Esophagus muscularis mucosa (tissue), 4 donors: ENCODE measurements at regions not wholly inside any gene's neighbourhood (a gene's known extent, or its start where the extent isn't known, plus 50 kb on each side); places are given as distances from the start of the nearest gene placed in this dataset.

ENCODE experiments used
- DNase-seq: peaks from one replicate; pipeline ENCODE4 v3.0.0-alpha.2; 2017; ENCODE audit errors: extremely low spot score
- H3K27ac ChIP-seq, 4 donors: fragments of 200-600 bp; sonication (generic); replicated peaks in 1 of 4; 1 replicate in 3 of 4; 2 replicates in 1 of 4; pipeline ENCODE4 v1.5.1; 2016 to 2019; ENCODE audit warnings: mild to moderate bottlenecking in 1 of 4
- H3K27me3 ChIP-seq, 4 donors: fragments of 200-600 bp; sonication (generic); one replicate each; pipeline versions ENCODE4 v1.5.1 to v1.6.0; 2016 to 2019
- H3K36me3 ChIP-seq, 4 donors: fragments of 200-600 bp; sonication (generic); one replicate each; pipeline ENCODE4 v1.5.1; 2016 to 2019
- H3K4me1 ChIP-seq, 4 donors: fragments of 200-600 bp; sonication (generic); one replicate each; pipeline ENCODE4 v1.5.1; 2016 to 2019
- H3K4me3 ChIP-seq, 4 donors: fragments of 200-600 bp; sonication (generic); 1 replicate in 2 of 4; 2 replicates in 2 of 4; pipeline ENCODE4 v1.5.1; 2016 to 2019; ENCODE audit warnings: mild to moderate bottlenecking in 4 of 4, moderate library complexity in 1 of 4
- H3K9me3 ChIP-seq, 4 donors: fragments of 200-600 bp; sonication (generic); 1 replicate in 3 of 4; 2 replicates in 1 of 4; pipeline ENCODE4 v1.5.1; 2016 to 2019
- EP300 ChIP-seq: sonication (generic); formaldehyde crosslinking; IDR thresholded peaks from one replicate; pipeline ENCODE4 v1.6.1; 2017; ENCODE audit warnings: antibody characterized with exemption
- POLR2A ChIP-seq: fragments of 450-650 bp; IDR thresholded peaks from one replicate; pipeline ENCODE4 v1.6.1; 2017; ENCODE audit warnings: antibody characterized with exemption, moderate library complexity, mild to moderate bottlenecking, low read depth
- POLR2AphosphoS5 ChIP-seq, 2 donors: sonication (generic); formaldehyde crosslinking; IDR thresholded peaks; one replicate each; pipeline ENCODE4 v1.6.1; 2017; ENCODE audit warnings: antibody characterized with exemption in 2 of 2
- WGBS: methylation state at CpG from one replicate; pipeline ENCODE4 v1.1.5; 2018; 5-methylcytosine and 5-hydroxymethylcytosine counted together
- intact Hi-C: fragments of 100-400 bp; cut with DNase I; formaldehyde crosslinking; loops from one replicate; pipeline ENCODE4 v1.15.1; 2023
- TF ChIP-seq, protein P1 (sequence below), 3 experiments: fragments of 200-600 bp in 2 of 3; fragments of 450-650 bp in 1 of 3; sonication (generic) in 2 of 3; IDR thresholded peaks; one replicate each; pipeline ENCODE4 v1.5.1; 2017 to 2019; ENCODE audit warnings: antibody characterized with exemption in 3 of 3, mild to moderate bottlenecking in 2 of 3, moderate library complexity in 1 of 3

DNA sequence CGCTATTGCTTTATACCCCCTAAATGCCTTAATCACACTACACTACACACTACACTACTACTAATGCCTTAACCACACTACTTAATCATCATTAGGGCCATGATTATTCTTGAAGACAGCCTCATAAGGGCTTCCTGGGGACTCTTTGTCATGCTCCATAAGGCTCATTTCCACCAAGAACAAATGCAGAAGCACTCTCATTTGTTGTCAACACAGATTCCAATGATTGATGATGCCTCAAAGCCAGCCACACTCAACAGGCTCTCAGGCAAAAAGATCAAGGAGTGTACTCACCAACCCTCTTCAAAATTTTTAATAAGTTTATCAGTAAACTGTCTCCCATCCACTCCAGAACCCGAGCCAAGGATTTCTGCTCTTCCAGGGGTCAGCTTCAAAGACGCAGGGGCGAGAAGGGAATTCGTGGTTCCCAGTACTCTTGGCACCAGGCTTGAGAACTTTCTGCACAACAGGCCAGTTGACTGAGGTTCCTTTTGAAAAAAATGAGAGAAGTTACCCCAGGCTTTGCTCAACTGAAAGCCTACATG lies 204.7 kb upstream of the GUCY1A2 start:
- no peaks in the 10 kb centered on the region for H3K36me3 ChIP-seq
- WGBS: 49% methylated on average over 5 of the region's 5 CpGs
- H3K27me3 ChIP-seq: no peaks in the 10 kb centered on the region
- H3K27ac ChIP-seq: no peak overlapping the region
- no peaks in the 10 kb centered on the region for H3K9me3 ChIP-seq
- TF ChIP-seq, protein P1, sequence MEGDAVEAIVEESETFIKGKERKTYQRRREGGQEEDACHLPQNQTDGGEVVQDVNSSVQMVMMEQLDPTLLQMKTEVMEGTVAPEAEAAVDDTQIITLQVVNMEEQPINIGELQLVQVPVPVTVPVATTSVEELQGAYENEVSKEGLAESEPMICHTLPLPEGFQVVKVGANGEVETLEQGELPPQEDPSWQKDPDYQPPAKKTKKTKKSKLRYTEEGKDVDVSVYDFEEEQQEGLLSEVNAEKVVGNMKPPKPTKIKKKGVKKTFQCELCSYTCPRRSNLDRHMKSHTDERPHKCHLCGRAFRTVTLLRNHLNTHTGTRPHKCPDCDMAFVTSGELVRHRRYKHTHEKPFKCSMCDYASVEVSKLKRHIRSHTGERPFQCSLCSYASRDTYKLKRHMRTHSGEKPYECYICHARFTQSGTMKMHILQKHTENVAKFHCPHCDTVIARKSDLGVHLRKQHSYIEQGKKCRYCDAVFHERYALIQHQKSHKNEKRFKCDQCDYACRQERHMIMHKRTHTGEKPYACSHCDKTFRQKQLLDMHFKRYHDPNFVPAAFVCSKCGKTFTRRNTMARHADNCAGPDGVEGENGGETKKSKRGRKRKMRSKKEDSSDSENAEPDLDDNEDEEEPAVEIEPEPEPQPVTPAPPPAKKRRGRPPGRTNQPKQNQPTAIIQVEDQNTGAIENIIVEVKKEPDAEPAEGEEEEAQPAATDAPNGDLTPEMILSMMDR (IDR thresholded peaks at IDR 0.05): no peak
- TF ChIP-seq EP300 (no peak), POLR2A (no peak), POLR2AphosphoS5 (IDR thresholded peaks at IDR 0.05) (no peak)
- H3K4me3 ChIP-seq: no peak overlapping the region
- DNase-seq: no peak
- H3K4me1 ChIP-seq: no peaks in the 10 kb centered on the region
- intact Hi-C loops: no loop called here

DNA sequence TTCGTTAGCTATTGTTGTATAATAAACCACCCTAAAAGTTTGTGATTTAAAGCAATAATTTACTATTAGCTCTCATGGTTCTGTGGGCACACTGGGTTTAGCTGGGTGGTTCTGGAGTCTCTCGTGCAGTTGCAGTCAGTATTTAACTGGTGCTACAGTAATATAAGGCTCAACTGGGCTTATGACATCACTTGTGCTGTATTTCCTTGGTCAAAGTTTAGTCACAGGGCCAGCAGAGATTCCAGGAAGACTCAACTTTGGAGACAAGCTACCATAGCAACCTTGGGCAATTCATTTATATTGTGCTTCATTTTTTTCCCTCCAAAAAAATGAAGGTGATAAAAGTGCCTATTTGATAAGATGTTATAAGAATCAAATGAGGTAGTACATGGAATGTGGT lies 204.2 kb upstream of the GUCY1A2 start:
- TF ChIP-seq POLR2AphosphoS5 (IDR thresholded peaks at IDR 0.05): no peak
- TF ChIP-seq, protein P1 (IDR thresholded peaks at IDR 0.05): no peak
- TF ChIP-seq EP300: no peak
- no peak for TF ChIP-seq POLR2A
- WGBS: 88% methylated on average over 2 of the region's 2 CpGs
- DNase-seq: no peak
- Histone ChIP-seq H3K4me3 (no peak overlapping the region), H3K27ac (no peak overlapping the region), H3K9me3 (no peaks in the 10 kb centered on the region), H3K36me3 (no peaks in the 10 kb centered on the region), H3K27me3 (no peaks in the 10 kb centered on the region), H3K4me1 (no peaks in the 10 kb centered on the region)
- intact Hi-C loops: no loop called here

DNA sequence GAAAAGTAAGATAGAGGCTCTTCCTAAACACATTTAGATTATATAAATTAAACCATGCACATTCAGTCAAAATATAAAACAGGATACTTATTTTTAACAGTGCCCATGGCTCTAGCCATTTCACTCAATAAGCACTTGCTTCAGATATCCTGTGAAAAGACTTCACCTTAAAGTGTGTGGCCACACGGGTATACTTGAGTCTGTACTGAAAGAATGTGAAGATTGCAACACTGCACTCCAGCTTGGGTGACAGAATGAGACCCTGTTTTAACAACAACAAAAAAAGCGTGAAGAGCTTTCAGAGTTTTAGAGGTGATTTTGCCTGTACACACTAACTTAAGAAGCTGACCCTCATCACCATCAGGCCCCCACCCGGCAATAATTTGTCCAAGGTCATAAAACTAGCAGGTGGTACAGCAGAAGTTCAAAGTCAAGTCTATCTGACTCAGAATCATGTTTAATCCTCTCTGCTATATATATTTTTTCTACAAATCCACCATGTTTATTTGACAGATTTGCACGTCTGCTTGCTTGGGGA lies 203.5 kb upstream of the GUCY1A2 start:
- WGBS: 68% methylated on average over 4 of the region's 4 CpGs
- no peaks in the 10 kb centered on the region for H3K36me3 ChIP-seq
- intact Hi-C loops: no loop called here
- DNase-seq: no peak
- H3K4me1 ChIP-seq: no peaks in the 10 kb centered on the region
- TF ChIP-seq EP300 (no peak), POLR2A (no peak), POLR2AphosphoS5 (IDR thresholded peaks at IDR 0.05) (no peak)
- TF ChIP-seq, protein P1 (IDR thresholded peaks at IDR 0.05): no peak
- no peak overlapping the region for H3K4me3 ChIP-seq
- H3K9me3 ChIP-seq: no peaks in the 10 kb centered on the region
- H3K27ac ChIP-seq: no peak overlapping the region
- no peaks in the 10 kb centered on the region for H3K27me3 ChIP-seq

DNA sequence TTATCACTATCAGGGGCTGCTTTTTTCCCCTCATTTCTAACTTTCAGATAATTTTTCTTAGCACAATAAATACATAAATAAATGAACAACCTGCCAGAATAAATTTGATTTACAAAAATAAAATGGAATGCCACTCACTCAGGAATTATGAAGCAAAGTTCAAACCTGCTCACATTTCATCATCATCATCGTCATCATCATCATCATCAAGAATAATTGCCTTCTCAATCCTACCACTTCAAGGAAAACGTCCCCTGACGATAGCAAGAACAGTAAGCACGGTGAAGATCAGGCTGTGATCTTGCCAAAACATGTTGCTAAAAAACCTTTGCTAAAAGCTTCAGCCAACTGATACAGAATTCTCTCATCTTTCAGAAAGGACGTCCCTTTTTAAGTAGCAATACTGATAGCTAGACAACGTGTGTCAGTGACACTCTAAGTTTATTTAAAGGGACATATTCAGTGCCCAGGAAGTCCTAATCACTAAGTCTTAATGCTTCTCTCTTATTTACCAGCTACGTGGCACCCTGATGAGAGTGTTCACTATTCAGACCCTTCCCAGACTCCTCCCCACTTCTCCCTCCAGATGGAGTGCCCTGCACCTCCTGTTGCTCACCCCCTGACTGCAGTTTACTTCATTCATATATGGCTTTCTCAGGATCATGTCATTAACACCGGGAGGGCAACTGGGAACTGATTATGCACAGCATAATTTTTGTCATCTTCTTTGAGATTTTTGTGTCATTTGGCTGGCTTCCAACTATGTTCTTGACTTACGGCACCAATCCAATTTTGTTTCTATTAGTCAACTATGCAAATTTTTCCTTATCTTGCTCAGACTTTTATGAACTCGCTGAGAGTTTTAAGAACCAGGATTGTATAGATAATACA lies 200.1 kb upstream of the GUCY1A2 start:
- H3K4me1 ChIP-seq: no peaks in the 10 kb centered on the region
- H3K9me3 ChIP-seq: no peaks in the 10 kb centered on the region
- DNase-seq: no peak
- H3K36me3 ChIP-seq: no peaks in the 10 kb centered on the region
- intact Hi-C loops: no loop called here
- H3K27me3 ChIP-seq: no peaks in the 10 kb centered on the region
- no peak overlapping the region for H3K27ac ChIP-seq
- 55% methylated on average over 10 of the region's 10 CpGs for WGBS
- no peak for TF ChIP-seq POLR2AphosphoS5 (IDR thresholded peaks at IDR 0.05)
- TF ChIP-seq, protein P1 (IDR thresholded peaks at IDR 0.05): no peak
- H3K4me3 ChIP-seq: no peak overlapping the region
